ENCODE measurements at regions not wholly inside any gene's neighbourhood (a gene's known extent, or its start where the extent isn't known, plus 50 kb on each side); places are given as distances from the start of the nearest gene placed in this dataset.
A peak's percentile ranks its signal among the peaks of the same experiment; 100 is the strongest.
"Not testable (repeated sequence)": the region's sequence is repeated elsewhere in the genome, so short reads cannot be mapped to it uniquely, and the experiment has no call there.

- no peak for DNase-seq
- Histone ChIP-seq H3K27me3 (ENCODE audit: control insufficient read depth, insufficient read depth, low read length) (no peaks in the 10 kb centered on the region), H3K36me3 (replicated peaks; ENCODE audit: control insufficient read depth, insufficient read depth, low read length) (no peaks in the 10 kb centered on the region), H3K4me3 (ENCODE audit: insufficient read depth, low read depth, low read length) (no peak overlapping the region)
Observed at GRCh38 chr1:143718021-143718420, 253.8 kb downstream of the FAM72C start.

DNA sequence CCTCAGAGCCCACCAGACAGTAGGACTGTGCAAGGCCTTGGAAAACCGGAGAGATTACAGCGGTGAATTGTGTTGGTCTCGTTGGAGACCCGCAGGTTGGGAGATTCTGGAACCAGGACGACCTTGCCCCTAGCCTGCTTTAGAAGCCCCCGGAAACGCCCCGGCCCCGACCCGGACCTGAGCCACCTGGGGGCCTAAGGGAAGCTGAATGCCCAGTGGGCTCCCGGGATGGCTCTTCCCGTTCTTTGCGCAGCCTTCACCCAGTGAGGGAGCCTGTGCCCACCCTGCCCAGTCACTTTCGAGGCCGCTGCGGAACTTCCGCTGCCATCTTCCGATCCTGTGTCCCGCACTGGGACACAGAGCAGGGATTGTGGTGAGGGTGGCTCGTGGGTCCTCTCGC lies 254.4 kb downstream of the FAM72C start:
- Histone ChIP-seq H3K27me3 (ENCODE audit: control insufficient read depth, insufficient read depth, low read length) (no peaks in the 10 kb centered on the region), H3K4me3 (ENCODE audit: insufficient read depth, low read depth, low read length) (no peak overlapping the region), H3K36me3 (replicated peaks; ENCODE audit: control insufficient read depth, insufficient read depth, low read length) (no peaks in the 10 kb centered on the region)
- DNase-seq: no peak

GRCh38 chr1:143714913-143715312 lies 256.9 kb downstream of the FAM72C start:
- not testable (repeated sequence) for H3K27me3 ChIP-seq (ENCODE audit: control insufficient read depth, insufficient read depth, low read length); H3K36me3 ChIP-seq (replicated peaks; ENCODE audit: control insufficient read depth, insufficient read depth, low read length); DNase-seq; H3K4me3 ChIP-seq (ENCODE audit: insufficient read depth, low read depth, low read length)

DNA sequence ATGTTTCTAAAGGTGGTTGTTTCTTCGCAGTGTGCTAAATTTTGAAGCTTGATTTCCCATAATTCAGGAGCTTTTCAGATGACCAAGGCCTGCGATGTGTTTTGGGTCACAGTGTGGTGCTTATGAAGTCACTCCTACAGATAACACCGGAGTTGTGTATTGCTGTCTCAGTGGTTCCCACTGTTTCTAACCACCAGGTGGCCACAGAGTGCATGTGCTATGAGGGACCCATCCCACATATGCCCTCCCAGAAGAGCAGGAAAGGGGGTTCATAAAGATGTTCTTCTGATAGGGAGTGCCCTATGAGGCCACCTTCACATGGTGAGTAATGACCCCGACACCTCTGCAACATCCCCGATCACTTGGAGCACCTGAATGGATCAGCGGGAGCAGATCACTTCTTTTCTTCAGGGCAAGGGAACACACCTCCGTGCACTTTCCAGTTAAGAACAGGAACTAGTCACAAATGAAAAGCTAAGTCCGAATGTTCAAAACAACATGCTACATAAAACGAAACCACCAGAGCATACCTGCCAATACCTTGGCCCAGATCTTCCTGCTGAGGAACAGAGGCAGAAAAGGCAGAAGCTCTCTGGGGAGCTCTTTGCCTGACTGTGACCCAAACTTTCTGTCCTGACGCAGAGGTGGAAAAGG lies 262.1 kb downstream of the FAM72C start:
- not testable (repeated sequence) for DNase-seq; H3K27me3 ChIP-seq (ENCODE audit: control insufficient read depth, insufficient read depth, low read length); H3K4me3 ChIP-seq (ENCODE audit: insufficient read depth, low read depth, low read length); H3K36me3 ChIP-seq (replicated peaks; ENCODE audit: control insufficient read depth, insufficient read depth, low read length)

DNA sequence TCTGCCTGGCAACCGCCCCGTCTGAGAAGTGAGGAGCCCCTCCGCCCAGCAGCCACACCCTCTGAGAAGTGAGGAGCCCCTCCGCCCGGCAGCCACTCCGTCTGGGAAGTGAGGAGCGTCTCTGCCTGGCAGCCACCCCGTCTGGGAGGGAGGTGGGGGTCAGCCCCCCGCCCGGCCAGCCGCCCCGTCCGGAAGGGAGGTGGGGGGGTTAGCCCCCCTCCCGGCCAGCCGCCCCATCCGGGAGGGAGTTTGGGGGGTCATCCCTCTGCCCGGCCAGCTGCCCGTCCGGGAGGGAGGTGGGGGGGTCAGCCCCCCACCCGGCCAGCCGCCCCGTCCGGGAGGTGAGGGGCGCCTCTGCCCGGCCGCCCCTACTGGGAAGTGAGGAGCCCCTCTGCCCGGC lies 269.0 kb downstream of the FAM72C start:
- not testable (repeated sequence) for DNase-seq; H3K4me3 ChIP-seq (ENCODE audit: insufficient read depth, low read depth, low read length); H3K36me3 ChIP-seq (replicated peaks; ENCODE audit: control insufficient read depth, insufficient read depth, low read length); H3K27me3 ChIP-seq (ENCODE audit: control insufficient read depth, insufficient read depth, low read length)

DNA sequence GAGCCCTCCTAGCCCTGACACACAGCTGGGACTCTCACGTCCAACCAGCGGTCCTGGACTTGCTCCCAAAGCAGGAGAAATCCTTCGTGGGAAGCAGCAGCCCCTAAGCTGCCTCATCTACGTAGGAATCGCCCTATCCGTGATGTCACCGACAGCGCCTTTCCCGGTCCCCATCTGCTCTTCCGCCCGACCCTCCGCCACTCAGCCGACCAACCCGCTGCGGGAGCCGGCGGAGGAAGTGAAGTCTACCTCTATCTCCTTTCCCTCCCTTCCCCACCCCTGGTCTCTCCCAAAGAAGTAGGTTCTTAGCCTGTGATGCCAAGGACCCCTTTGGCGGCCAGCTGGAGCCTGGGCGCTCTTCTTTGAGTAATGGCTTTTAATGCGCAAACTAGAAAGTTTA lies 272.1 kb downstream of the FAM72C start:
- DNase-seq: no peak

GRCh38 chr1:143699115-143699514 lies 272.7 kb downstream of the FAM72C start:
- no peaks in the 10 kb centered on the region for H3K36me3 ChIP-seq (replicated peaks; ENCODE audit: control insufficient read depth, insufficient read depth, low read length)
- peak overlapping the region; percentile 21; the same call in 1 of the 2 replicates for H3K4me3 ChIP-seq (ENCODE audit: insufficient read depth, low read depth, low read length)
- H3K27me3 ChIP-seq (ENCODE audit: control insufficient read depth, insufficient read depth, low read length): no peaks in the 10 kb centered on the region
- DNase-seq: no peak

More for the DNA sequence above, 272.1 kb downstream of the FAM72C start:
- H3K27me3 ChIP-seq (ENCODE audit: control insufficient read depth, insufficient read depth, low read length): no peaks in the 10 kb centered on the region
- H3K4me3 ChIP-seq (ENCODE audit: insufficient read depth, low read depth, low read length): peak overlapping the region; percentile 20; the same call in 1 of the 2 replicates
- H3K36me3 ChIP-seq (replicated peaks; ENCODE audit: control insufficient read depth, insufficient read depth, low read length): no peaks in the 10 kb centered on the region

DNA sequence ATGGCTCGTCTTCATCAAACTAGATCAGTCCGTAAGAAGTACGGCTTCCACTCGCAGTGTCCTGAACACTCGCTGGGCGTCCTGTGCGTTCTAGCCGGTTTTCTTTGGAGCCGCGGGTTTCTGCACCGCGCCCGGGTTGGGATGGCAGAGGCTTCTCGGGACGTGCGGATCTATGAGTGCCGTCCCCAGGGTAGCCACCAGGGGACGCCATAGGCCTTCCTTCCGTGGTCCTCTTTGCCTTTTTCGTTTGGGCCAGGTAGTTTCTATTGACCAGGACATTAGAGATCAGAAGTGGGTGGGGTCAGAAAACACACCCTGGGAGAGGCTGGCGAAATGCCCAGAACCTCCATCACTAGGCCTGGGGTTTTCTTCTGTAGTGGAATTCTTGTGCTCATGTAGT lies 273.8 kb downstream of the FAM72C start:
- no peak overlapping the region for H3K4me3 ChIP-seq (ENCODE audit: insufficient read depth, low read depth, low read length)
- H3K36me3 ChIP-seq (replicated peaks; ENCODE audit: control insufficient read depth, insufficient read depth, low read length): no peaks in the 10 kb centered on the region
- H3K27me3 ChIP-seq (ENCODE audit: control insufficient read depth, insufficient read depth, low read length): no peaks in the 10 kb centered on the region
- DNase-seq: peak; percentile 78

DNA sequence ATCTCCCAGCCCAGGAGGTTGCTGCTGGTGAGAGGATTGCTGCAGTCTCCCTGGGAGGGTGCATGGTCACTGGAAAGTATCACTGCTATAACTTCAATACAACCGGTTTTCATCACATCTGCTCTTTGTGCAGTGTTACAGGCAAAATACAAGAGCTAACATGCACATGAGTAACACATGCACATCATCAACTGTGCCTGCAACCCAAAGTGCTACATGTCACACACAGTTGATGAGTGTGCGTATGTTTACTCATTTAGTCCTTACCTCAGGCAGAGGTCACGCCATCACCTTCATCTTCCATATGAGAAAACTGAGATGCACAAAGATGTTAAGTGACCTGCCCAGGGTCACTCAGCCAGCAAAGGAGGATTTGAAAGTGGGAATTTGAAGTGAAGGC lies 277.7 kb downstream of the FAM72C start:
- Histone ChIP-seq H3K27me3 (ENCODE audit: control insufficient read depth, insufficient read depth, low read length) (no peaks in the 10 kb centered on the region), H3K4me3 (ENCODE audit: insufficient read depth, low read depth, low read length) (no peak overlapping the region), H3K36me3 (replicated peaks; ENCODE audit: control insufficient read depth, insufficient read depth, low read length) (no peaks in the 10 kb centered on the region)
- no peak for DNase-seq

- Histone ChIP-seq H3K4me3 (ENCODE audit: insufficient read depth, low read depth, low read length) (no peak overlapping the region), H3K36me3 (replicated peaks; ENCODE audit: control insufficient read depth, insufficient read depth, low read length) (no peaks in the 10 kb centered on the region), H3K27me3 (ENCODE audit: control insufficient read depth, insufficient read depth, low read length) (no peaks in the 10 kb centered on the region)
- no peak for DNase-seq
Observed at GRCh38 chr1:143691971-143692529, 279.7 kb downstream of the FAM72C start.

DNA sequence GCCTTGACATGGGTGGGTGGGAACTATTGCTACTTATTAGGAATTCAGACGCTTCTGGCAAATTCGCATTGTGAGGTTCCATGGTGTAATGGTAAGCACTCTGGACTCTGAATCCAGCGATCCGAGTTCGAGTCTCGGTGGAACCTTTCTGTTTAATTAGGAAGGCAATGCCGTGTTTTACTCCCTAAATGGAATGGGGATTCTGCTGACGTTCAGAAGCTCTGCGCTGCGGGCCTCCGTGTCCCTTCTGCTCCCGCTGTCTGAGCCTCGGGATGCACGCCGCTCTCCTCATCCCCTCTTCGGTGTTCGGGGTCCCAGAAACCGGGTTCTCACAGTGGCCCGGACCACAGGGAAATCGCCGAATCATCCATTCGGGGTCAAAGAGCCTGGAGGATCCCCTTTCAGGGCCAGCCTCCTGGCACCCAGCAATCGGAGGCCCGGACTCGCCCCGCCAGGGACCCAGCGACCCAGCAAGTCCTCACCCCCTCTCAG lies 280.3 kb downstream of the FAM72C start:
- Histone ChIP-seq H3K4me3 (ENCODE audit: insufficient read depth, low read depth, low read length) (no peak overlapping the region), H3K27me3 (ENCODE audit: control insufficient read depth, insufficient read depth, low read length) (no peaks in the 10 kb centered on the region), H3K36me3 (replicated peaks; ENCODE audit: control insufficient read depth, insufficient read depth, low read length) (no peaks in the 10 kb centered on the region)
- no peak for DNase-seq

DNA sequence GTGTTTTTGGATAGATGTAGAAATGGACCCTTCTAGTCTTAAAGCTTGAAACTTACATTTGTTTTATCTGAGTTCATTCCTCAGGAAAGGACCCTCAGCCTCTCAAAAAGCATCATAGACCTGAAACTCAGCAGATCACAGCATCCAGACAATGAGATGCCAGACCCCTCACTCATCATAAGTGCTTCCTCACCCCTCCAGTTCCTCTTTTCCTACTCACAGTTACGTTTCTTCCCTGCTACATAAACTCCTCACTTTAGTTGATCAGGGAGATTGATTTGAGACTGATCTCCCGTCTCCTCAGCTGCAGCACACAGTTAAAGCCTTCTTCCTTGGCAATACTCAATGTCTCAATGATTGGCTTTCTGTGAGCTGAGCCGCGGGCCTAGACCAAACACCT lies 282.0 kb downstream of the FAM72C start:
- DNase-seq: no peak
- Histone ChIP-seq H3K4me3 (ENCODE audit: insufficient read depth, low read depth, low read length) (no peak overlapping the region), H3K36me3 (replicated peaks; ENCODE audit: control insufficient read depth, insufficient read depth, low read length) (no peaks in the 10 kb centered on the region), H3K27me3 (ENCODE audit: control insufficient read depth, insufficient read depth, low read length) (no peaks in the 10 kb centered on the region)

GRCh38 chr1:143680304-143680703 lies 291.5 kb downstream of the FAM72C start:
- Histone ChIP-seq H3K27me3 (ENCODE audit: control insufficient read depth, insufficient read depth, low read length) (no peaks in the 10 kb centered on the region), H3K36me3 (replicated peaks; ENCODE audit: control insufficient read depth, insufficient read depth, low read length) (no peaks in the 10 kb centered on the region), H3K4me3 (ENCODE audit: insufficient read depth, low read depth, low read length) (no peak overlapping the region)
- no peak for DNase-seq

GRCh38 chr1:143672983-143673382 lies 298.8 kb downstream of the FAM72C start:
- no peaks in the 10 kb centered on the region for H3K27me3 ChIP-seq (ENCODE audit: control insufficient read depth, insufficient read depth, low read length)
- H3K4me3 ChIP-seq (ENCODE audit: insufficient read depth, low read depth, low read length): no peak overlapping the region
- DNase-seq: no peak
- no peaks in the 10 kb centered on the region for H3K36me3 ChIP-seq (replicated peaks; ENCODE audit: control insufficient read depth, insufficient read depth, low read length)

DNA sequence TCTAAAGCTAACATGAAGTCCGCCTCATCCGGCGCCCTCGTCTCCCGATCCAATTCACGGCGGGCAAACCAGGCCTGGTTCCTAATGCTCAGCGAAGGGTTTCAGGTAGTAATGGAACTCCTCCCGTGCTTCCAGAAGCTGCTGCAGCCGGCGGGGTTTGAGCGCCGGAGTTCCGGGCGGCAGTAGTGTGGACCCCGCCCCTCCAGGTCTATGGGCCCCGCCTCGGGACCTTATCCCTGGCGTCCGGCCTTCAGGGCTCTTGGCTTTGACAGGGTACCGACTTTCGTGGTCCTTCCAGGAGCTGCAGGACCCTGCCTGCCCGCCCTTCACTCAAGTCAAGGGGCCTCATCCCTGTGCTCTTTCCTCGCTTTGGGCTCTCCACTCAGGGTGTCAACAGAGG lies 304.1 kb downstream of the FAM72C start:
- DNase-seq: no peak
- Histone ChIP-seq H3K4me3 (ENCODE audit: insufficient read depth, low read depth, low read length) (no peak overlapping the region), H3K27me3 (ENCODE audit: control insufficient read depth, insufficient read depth, low read length) (no peaks in the 10 kb centered on the region), H3K36me3 (replicated peaks; ENCODE audit: control insufficient read depth, insufficient read depth, low read length) (no peaks in the 10 kb centered on the region)

All from H7 (cell line).